T follicular helper cell (primary cell): ENCODE measurements at regions not wholly inside any gene's neighbourhood (a gene's known extent, or its start where the extent isn't known, plus 50 kb on each side); places are given as distances from the start of the nearest gene placed in this dataset.

Experiments
- DNase-seq: peaks from one replicate; pipeline ENCODE4 v3.0.0-alpha.2; 2020; ENCODE audit warnings: low read depth

DNA sequence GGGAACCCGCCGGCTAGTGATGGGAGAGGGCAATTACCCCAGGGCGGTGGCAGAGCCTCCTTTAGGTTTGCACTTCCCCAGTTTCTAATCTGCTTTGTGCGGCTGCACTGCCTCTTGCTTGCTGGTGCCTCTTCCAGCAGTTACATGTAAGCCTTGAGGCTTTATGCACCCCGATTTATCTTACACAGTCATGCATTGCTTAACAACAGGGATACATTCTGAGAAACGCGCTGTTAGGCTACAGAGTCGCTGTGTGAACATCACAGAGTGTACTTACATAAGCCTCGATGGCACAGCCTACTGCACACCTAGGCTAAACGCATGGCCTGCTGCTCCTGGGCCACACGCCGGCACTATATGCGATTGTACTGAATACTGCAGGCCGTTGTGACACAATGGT lies 155.6 kb upstream of the MKI67 start:
- no peak for DNase-seq

DNA sequence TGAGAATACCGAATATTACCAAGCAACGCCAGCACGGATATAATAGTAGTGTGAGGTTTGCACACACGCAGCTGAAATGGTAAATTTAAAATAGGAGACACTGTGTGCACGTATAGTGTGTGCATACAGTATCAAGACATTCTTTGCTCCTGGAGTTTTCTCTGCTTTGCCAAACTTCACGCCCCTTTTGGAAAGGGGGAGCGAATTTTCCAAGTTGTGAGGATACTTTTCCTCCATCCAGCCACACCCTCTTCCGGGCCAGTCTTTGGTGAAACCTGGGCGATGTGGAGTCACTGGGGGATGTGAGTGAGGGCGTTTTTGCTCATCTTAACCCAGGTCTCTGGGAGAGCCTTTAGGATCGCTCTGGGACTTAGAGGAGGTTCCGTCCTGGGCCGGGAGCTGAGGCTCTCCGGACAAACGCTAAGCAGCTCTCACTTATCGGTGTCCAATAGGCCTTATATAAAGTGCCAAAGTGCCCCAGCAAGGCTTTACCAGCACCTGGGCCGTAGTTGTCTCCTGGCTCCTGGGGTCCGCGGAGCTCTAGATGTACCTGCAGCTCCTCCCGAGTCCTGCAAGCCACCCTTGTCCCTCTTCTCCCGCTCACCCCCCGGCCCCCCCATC lies 160.0 kb upstream of the MKI67 start:
- no peak for DNase-seq

DNA sequence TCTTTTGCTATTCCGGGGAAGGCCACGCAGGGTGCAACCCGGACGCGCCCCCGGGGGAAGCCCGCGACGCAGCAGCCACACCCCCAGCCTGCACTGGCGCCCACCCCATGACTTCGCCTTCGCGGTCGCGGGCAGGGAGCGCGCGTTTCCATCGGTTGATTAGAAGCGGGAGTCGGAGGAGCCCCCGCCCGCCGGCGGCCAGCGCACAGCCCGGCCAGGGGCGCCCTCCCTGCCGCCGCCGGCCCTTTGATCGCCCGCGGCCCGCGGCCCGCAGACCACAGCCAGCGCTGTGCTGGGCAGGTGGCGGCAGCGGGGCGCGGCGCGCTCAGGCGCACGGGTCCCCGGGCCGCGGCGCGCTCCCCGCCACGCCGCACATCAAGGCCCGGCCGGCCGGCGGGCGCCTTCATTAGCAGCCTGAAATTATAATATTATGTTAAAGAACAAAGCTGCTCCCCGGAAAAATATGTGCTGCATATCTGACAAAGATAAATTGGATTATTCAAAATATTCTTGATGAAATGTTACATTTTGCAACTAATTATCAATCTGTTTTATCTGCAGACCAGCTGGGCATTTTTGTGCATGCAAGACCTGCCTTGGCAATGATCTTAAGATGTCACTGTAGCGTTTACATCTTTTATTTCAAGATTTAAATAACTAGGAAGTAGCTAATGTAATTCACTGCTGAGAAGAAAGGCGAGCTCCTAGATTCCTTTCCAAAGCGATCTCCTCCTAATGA lies 160.7 kb upstream of the MKI67 start:
- DNase-seq: no peak

DNA sequence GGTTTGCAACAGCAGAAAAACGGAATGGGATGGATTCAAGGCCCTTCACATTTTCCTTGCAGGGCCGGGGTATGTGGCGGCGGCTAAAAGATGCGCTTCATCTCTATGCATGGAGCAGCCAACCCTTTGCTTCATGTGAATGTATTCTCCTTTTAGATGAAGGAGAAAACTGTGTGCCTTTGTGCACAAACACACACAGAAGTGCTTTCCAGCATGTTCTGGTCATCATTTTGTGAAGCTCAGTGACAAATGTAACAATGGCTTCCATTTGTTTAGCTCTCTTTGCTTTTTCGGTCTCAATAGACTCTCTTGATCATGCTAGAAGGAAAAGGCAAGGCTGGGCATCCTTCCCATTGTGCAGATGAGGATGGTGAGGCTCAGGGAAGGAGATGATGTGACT lies 161.7 kb upstream of the MKI67 start:
- no peak for DNase-seq

DNA sequence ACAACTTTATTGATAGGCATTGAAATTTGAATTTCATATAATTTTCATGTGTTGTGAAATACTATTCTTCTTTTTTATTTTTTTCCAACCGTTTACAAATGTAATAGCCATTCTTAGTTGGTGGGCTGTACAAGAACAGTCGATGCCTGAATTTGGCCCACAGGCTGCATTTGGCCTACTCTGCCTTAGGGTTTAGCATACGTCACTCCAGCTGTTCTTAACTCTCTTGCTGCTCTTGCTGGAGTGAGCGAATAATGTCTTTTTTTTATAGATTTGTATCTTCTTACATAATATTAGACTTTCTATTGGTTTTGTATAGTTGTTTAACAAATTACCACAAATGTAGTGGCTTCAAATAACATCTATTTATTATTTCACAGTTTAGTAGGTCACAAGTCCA lies 163.4 kb upstream of the MKI67 start:
- no peak for DNase-seq

DNA sequence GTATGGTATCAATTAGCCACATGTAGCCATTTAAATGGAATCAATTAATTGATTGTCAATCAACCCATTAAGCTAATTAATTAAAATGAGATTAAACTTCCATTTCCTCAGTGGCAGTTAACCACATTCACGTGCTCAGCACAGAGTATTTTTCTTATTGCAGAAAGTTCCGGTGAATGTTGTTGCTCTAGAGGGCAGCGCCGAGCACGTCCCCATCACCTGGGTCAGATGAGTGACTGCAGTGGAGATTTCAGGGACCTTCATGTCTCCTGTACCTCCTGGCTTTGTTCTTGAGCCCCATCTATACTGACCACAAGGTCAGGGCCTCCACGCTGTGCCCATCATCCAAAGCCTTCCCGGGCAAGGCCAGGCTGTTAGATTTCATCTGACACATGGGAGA lies 168.8 kb upstream of the MKI67 start:
- DNase-seq: no peak

DNA sequence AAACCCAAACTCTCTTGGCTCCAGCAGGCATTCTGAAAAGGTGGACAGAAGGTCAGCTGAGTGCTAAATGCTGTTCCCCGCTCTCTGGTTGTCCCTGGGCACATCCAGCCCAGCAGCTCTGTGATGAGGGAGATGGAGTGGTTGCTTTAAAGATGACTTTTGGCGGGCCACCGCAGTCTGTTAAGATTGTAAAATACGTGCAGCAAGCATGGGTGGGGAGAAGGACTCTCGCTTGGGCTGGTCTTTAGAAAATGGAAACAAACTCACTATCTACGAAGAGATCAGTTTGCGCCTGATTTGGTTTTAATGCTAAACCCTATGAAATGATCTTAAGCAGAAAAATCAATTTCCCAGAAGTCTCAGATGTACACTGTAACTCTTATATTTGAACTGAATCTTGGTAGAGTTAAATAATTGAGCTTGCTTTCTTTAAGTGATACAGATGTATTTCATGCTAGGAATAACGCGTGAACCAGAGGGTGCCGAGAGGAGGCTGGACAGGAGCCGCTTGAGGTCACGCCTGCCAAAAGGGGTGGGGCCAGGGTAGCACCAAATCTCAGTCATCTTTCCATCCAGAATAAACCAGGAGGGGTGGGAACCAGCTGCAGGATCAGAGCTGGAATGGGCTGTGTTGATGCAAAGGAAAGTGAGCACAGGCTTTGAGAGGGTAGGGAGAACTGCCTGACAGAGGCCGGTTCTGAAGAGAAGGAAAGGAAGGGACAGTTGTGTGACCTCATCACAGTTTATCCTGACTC lies 170.2 kb upstream of the MKI67 start:
- no peak for DNase-seq

DNA sequence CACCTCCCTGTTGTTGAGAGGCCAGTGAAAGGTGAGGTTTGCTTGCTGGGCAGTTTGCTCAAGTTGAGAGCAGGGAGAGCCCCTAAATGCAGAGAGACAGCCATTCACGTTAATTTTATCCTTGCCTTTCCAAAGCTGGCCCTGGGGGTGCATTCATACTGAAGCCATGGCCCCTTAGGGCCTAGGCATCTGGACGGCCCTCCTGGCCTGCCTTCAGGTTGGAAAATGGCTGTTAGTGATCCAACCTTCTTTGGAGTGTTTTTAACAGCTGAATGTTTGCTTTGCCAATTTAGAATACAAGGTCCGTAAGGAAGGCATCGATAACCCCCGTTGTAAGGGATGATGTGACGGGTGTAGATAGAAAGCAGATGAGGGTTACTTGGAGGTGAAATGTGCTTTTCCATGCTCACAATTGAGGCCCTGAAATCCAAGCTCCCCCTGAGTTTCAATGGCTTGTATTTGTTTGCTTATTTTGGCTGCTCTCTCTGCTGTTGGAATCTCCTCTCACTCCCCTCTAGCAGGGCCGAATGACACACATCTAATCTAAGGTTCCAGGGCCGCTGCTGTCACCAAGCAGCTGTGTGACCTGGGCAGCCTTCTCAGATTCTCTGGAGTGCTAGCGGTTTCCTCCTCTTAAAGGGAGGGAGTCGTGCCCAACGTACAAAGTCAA lies 171.6 kb upstream of the MKI67 start:
- DNase-seq: no peak

DNA sequence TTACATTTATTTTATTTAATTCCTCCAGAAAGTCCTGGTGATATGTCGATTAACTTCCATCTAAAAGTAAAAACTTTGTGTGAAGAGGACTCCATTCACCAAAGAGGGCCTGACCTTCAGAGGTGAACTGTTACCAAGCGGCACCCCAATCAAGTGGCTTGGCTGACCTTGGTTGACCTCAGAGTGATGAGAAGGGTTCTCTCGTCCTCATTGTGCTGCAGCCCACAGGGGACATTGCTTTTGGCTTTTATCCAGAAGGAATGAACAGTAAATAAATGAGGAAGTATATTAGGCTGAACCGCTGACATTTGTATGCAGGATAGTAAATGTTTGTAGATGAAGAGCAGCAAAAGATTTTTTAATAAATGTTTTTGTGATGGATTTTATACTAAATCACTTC lies 172.4 kb upstream of the MKI67 start:
- DNase-seq: no peak

DNA sequence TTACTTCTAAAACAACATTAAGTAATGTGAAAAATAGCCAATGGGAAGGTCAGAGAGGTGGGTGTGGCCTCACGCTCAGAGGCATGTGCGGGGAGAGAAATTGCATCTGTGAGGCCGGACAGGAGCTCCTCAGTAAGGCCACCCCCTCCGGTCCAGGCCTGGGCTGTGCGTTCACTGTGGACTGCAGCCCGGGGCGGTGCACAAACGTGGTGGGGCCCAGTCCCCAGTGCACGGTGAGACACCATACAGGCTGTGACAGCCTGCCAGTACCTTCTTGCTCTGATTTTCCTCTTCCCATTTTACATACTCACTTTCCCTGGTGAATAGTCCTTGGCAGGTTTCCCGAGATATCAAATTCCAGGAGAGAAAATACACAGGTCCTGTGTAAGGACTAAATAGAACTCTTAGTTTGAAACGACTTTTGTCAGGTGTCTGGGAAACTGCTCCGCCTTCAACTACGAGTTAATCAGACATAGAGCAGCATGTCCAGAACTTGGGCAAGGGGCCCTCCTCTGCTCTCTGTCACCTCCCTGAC lies 174.1 kb upstream of the MKI67 start:
- DNase-seq: no peak

DNA sequence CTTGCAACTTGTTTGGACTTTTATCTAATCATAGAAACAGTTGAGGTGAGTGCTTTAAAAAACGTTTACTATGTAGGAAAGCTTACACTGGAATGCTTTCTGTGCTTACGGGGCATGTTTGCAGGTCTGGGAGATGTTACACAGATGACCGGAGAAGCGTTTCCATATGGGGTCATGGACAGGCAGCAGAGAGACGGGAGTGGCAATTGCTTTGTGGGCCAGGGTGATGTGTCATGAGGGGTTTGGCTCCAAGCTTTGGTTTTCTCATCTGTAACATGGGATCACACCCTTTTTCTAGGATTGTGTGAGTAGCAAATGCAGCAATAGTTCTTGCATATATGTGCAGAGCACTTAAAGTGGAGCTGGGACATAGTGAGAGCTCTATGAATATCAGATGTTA lies 174.8 kb upstream of the MKI67 start:
- no peak for DNase-seq

DNA sequence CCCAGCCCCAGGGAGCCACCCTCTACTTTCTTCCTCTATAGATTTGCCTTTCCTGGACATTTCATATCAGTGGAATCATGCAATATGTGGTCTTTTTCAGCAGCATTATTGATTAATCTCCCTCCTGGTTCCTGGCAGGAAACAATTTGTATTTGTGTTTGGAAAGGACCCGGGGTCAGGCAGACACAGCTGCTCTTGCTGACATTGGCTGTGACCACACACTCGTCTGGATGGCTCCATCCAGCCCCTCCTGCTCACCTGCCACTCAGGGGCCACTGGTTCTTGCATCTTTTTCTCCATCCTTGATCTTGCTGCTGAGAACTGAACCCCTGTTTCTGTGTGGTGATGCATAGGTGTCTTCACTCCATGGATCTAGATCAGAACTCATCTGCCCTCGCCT lies 176.6 kb upstream of the MKI67 start:
- no peak for DNase-seq

DNA sequence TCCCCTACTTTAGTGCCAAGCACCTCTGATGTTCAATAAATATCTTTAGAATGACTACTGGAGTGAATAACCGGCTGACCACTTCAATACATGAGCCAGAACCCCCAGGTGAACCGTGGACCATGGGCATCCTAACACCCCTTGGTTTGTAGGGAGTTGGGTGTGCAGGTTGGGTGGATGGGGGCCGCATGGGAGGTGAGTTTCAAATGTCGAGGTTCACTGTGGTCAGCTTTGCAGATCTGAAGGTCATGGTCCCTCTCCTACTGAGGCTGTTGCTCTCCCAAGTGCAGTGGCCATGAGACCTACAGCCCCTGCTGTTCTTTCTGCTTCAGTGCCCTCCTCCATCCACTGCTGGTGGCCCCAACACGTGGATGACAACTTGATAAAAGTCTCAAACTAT lies 178.0 kb upstream of the MKI67 start:
- DNase-seq: no peak

DNA sequence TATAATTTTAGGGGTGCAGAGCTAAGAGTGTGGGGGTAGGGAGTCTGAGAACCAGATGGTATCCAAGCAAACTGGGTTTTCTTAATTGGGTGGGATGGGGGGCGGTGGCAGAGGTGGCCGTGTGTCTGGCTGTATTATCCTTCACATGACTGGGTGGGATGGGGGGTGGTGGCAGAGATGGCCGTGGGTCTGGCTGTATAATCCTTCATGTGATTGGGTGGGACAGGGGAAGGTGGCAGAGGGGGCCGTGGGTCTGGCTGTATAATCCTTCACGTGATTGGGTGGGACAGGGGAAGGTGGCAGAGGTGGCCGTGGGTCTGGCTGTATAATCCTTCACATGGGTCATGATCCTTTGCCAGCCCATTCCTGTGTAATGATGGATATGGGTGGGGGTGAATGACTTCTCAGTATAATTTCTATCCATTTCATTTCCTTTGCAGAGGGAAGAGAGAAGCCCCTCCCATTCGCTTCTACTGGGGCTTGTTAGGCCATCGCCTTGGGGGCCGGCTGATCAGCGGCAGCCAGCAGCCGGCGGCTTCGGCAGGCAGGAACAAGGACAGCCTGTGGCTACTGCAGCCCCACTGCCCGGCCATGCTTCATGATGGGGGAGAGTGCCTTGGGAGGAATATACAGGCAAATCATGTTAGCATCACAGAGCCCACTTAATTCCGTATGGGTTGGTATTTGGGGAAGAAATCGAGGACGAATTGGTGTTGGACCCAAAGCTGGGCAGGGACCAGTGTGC lies 179.6 kb upstream of the MKI67 start:
- DNase-seq: no peak

DNA sequence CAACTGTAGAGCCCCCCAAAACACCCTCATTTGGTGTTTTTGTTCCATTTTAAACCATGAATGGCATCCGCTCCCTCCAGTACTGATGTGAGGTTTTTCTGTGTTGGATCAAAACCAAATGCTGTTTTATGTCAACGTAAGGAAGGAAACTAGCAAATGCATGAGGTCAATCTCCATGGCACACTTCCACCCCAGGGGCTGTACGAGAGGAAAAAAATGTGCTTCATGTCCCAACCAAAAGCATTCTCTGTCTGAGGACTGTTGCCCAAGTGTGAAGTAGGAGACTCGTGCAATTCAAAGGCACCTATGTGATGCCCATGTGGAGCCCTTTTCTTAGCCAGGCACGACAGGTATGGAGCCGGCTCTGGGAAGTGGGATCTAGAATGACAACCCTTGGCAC lies 180.3 kb upstream of the MKI67 start:
- no peak for DNase-seq

DNA sequence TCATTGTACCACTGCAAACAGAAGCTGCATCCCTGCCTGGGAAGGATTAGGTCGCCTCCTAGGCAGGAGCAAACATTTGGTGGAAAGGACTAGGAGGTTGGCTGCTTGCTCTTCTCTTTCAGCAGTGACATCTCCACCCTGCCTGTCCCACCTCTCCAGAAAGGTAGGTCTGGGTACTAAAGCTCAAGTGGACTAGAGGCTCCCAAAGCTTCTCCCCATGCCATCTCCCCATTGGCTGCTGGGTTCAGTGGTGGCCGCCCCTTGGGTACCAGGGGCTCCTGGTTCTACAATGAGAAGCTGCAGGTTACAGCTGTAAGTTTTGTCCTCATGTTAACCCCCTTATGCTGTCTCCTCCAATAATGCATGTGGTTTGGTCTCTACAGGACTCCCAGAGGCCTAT lies 180.7 kb upstream of the MKI67 start:
- no peak for DNase-seq

DNA sequence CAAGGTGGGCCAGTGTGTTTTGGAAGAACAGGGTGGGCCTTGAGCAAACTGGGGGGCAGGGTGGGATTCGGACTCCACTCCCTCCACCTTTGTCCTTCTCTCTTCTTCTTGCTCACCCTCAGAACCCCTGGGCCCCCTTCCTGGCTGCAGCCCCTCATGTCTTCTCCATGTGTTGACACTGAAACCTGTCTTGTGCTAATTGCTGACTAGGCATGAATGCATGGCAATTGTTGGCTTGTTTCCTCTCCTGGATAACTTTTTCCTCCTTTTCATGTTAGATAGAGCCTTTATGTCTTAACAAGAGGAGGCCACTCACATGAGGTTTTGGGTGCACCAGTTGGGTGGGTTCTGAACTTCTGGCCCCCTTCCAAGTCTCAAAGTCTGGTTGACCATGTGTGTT lies 181.6 kb upstream of the MKI67 start:
- no peak for DNase-seq

DNA sequence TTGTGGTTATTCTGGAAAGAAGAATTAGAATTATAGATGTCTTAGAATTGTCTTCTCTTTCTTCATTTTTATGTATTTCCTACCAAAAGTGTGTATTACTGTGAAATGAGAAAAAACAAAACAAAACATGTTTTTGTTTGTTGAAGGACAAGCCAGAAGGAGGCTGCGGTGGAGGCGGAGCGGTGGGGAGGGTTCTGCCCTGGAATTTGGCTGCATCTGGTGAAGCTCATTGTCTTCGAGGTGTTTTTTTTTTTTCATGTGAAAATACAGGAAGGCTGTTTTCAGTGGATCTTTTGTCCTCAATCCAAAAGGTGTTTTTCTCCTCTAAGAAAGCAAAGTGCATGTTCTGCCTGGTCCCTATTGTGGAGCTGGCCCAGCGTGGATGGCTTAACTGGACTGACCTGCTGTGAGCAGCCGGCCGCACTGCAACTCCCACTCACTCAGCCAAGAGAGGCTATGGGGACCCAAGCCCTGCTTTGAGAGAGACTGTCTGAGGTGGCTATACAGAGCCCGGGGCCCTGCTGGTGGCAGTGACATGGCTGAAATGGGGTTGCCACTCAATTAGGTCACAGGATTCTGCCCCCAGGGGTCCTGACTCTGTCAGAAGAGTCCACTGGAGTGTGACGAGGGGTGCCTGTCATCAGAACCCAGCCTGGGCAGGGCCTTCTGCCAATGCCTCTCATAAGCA lies 184.9 kb upstream of the MKI67 start:
- no peak for DNase-seq

DNA sequence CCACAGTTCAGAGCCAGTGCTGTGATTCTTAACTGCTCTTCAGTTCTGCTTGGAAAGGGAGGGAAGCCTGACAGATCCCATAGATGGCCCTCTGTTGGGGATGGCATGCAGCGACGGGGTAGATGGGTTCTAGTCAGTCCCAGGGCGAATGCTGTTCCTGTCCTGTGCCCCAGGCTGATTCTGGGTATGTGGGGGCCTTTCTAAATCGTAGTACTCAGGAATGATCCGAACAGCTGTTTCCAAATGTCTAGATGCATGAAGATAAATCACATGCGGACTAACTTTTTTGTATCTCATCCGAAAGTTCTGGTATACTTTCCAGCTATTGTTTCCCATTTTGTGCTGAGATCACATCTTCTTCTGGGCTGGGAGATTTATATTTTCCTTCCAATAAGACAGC lies 186.0 kb upstream of the MKI67 start:
- DNase-seq: no peak

DNA sequence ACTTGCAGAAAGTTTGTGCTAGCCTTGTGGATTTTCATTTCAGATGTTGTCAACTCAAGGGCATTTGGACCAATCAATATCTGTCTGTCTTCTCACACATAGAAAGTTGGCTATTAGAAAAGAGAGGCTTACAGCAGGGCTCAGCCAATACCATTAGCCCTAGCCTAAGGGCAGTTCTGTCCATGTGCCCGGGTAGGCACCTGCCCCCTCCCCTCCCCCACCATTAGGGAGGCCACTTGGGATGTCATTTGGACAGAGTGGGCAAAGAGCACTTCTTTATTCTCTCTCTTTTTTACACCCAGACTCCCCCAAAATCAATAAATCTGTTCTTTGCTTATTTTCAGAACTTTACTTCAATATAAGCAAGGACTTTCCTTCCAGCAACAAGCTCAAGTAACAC lies 188.5 kb upstream of the MKI67 start:
- DNase-seq: no peak

DNA sequence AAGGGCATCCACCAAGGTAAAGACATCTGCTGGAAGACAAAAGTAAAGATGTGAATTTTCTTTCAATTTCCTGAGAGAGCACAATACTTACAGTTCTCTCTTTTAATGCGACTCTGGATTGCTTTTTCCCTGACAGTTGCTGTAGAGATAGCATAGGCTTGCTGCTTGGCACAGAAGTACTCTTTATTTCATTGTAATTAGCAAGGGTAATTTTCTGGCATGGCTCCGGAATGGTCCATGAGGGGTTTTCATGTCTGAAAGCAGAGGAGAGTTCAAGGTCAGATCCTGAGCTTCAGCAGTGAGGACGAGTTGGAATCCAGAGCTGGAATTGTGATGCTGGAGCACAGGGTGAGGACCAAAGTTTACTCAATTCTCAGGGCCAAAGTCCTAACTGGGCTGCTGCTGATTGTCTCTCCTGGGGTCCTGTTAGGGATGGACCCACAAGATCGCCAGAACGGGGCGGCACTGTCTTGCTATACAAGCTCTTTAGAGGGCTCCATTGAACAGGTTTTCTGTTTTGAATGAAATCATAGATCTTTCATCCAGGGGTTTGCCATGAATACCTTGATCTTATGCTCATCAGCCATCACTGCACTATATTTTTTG lies 190.0 kb upstream of the MKI67 start:
- DNase-seq: no peak
